MM.1S (cell line): ENCODE measurements at regions not wholly inside any gene's neighbourhood (a gene's known extent, or its start where the extent isn't known, plus 50 kb on each side); places are given as distances from the start of the nearest gene placed in this dataset.

ENCODE experiments used
- EZH2 ChIP-seq: fragments of 300-600 bp; sonication (generic); optimal IDR thresholded peaks from 2 replicates; pipeline ENCODE3; 2017; ENCODE audit warnings: low read depth, mild to moderate bottlenecking, antibody characterized with exemption, low read length, mixed read lengths
- EZH2phosphoT487 ChIP-seq: fragments of 300-600 bp; sonication (generic); IDR thresholded peaks from 2 replicates; pipeline ENCODE4 v1.6.1; 2018; ENCODE audit warnings: antibody characterized with exemption, low read length
- TF ChIP-seq, protein P1 (sequence below): fragments of 300-600 bp; sonication (generic); IDR thresholded peaks from 2 replicates; pipeline ENCODE4 v1.5.1; 2016; ENCODE audit warnings: antibody characterized with exemption, low read length, mixed read lengths

DNA sequence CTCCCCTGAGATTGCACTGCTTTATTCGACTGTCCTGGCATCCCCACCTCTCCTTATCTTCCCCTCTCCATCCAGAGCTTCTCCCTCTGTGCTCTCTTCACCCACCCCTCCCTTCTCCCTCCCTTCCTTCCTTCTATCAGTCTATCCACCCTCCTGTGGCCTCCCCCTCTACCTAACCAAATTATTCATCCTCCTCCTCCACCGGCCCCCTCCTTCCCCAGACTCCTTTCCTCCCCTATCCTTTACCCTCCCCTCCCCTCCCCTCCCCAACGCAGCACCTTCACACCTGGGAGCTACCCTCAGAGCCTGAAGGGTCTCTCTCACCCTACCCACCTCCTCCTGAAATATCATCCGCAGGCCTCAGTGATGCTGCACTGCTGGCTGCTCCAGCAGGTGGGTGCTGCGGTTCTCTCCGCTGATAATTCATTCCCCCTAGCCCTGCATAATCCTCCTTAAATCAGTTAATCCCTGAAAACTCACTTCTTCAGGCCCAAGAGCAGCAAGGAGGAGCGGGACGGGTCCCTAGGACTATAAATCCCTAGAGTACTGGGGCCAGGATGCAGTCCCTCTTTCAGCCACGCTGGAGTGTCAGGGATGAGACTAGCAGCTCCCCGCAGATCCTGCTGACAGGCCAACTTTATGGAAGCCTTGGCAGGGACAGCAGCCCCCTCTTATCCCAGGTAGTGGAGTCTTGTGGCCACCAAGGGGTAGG lies 97.8 kb downstream of the PCDH1 start:
- TF ChIP-seq, protein P1, sequence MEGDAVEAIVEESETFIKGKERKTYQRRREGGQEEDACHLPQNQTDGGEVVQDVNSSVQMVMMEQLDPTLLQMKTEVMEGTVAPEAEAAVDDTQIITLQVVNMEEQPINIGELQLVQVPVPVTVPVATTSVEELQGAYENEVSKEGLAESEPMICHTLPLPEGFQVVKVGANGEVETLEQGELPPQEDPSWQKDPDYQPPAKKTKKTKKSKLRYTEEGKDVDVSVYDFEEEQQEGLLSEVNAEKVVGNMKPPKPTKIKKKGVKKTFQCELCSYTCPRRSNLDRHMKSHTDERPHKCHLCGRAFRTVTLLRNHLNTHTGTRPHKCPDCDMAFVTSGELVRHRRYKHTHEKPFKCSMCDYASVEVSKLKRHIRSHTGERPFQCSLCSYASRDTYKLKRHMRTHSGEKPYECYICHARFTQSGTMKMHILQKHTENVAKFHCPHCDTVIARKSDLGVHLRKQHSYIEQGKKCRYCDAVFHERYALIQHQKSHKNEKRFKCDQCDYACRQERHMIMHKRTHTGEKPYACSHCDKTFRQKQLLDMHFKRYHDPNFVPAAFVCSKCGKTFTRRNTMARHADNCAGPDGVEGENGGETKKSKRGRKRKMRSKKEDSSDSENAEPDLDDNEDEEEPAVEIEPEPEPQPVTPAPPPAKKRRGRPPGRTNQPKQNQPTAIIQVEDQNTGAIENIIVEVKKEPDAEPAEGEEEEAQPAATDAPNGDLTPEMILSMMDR: no peak
- no peak for TF ChIP-seq EZH2phosphoT487
- no peak for TF ChIP-seq EZH2
